Omental fat pad (tissue), 3 donors: ENCODE measurements at regions not wholly inside any gene's neighbourhood (a gene's known extent, or its start where the extent isn't known, plus 50 kb on each side); places are given as distances from the start of the nearest gene placed in this dataset.

Experiments
- ATAC-seq: fragments of 150-250 bp; one replicate; pipeline ENCODE4 v1.9.1; 2016; ENCODE audit warnings: mild to moderate bottlenecking, moderate library complexity; ENCODE audit not compliant: low FRiP score
- DNase-seq: peaks from one replicate; pipeline ENCODE4 v3.0.0-alpha.2; 2019; ENCODE audit warnings: low spot score
- CTCF ChIP-seq, 3 donors: fragments of 450-650 bp; IDR thresholded peaks; one replicate each; pipeline ENCODE4 v1.5.1; 2016 to 2017; ENCODE audit warnings: antibody characterized with exemption in 3 of 3, mild to moderate bottlenecking in 3 of 3, moderate library complexity in 2 of 3

- ATAC-seq: no peak
- no peak for DNase-seq
- TF ChIP-seq CTCF (IDR thresholded peaks at IDR 0.05): no peak
Measured at GRCh38 chr14:84453307-84453950, 1076.5 kb upstream of the FLRT2 start.

- DNase-seq: no peak
- no peak for ATAC-seq
- no peak for TF ChIP-seq CTCF (IDR thresholded peaks at IDR 0.05)
Measured at GRCh38 chr14:84454114-84454513, 1075.8 kb upstream of the FLRT2 start.

- ATAC-seq (no peak), DNase-seq (no peak)
- no peak for TF ChIP-seq CTCF (IDR thresholded peaks at IDR 0.05)
Measured at GRCh38 chr14:84456946-84457345, 1073.0 kb upstream of the FLRT2 start.

GRCh38 chr14:84458881-84459280, 1071.1 kb upstream of the FLRT2 start:
- ATAC-seq: no peak
- no peak for TF ChIP-seq CTCF (IDR thresholded peaks at IDR 0.05)
- no peak for DNase-seq

GRCh38 chr14:84465880-84466279, 1064.1 kb upstream of the FLRT2 start:
- no peak for DNase-seq
- TF ChIP-seq CTCF (IDR thresholded peaks at IDR 0.05): no peak
- ATAC-seq: no peak

GRCh38 chr14:84468153-84468552, 1061.8 kb upstream of the FLRT2 start:
- ATAC-seq: no peak
- TF ChIP-seq CTCF (IDR thresholded peaks at IDR 0.05): no peak
- DNase-seq: no peak

GRCh38 chr14:84477996-84478395, 1051.9 kb upstream of the FLRT2 start:
- DNase-seq (no peak), ATAC-seq (no peak)
- no peak for TF ChIP-seq CTCF (IDR thresholded peaks at IDR 0.05)
